ENCODE measurements at regions not wholly inside any gene's neighbourhood (a gene's known extent, or its start where the extent isn't known, plus 50 kb on each side); places are given as distances from the start of the nearest gene placed in this dataset.

- H3K4me3 ChIP-seq, result no peak overlapping the region
- H3K36me3 ChIP-seq, result no peaks in the 10 kb centered on the region
- no peaks in the 10 kb centered on the region for H3K27me3 ChIP-seq
- H3K9me3 ChIP-seq (ENCODE audit: low read depth), result no peaks in the 10 kb centered on the region
- DNase-seq (ENCODE audit: low read depth in 1 of 2, low spot score in 1 of 2), result no peak
- H3K27ac ChIP-seq, result no peak overlapping the region
- TF ChIP-seq CTCF (IDR thresholded peaks at IDR 0.05; ENCODE audit: low read depth, low read length), result no peak
- no peaks in the 10 kb centered on the region for H3K4me1 ChIP-seq (ENCODE audit: low read depth)
These were observed 681.8 kb upstream of the LRATD1 start for GRCh38 chr2:13950761-13951160.

DNA sequence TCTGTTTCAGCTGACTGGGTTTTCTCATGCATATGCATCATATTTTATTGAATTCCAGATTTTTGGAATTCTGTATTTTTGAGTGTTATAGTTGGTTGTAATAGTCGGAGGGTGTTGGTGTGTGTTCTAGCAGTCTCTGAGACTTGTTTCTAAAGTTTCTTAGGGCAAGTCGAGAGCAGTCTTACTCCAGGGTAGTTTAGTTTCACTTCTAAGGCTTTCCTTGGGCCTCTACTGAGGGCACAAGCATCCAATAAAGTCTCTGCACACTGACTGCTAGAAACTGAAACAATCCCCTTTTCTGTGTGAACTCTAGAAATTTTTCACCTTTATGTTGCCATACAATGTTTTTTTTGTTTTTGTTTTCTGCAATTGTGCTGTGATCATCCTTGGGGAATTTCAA is 663.7 kb upstream of the LRATD1 start:
- Histone ChIP-seq H3K36me3 (no peaks in the 10 kb centered on the region), H3K4me1 (ENCODE audit: low read depth) (no peaks in the 10 kb centered on the region), H3K27ac (no peak overlapping the region), H3K27me3 (no peaks in the 10 kb centered on the region), H3K4me3 (no peak overlapping the region), H3K9me3 (ENCODE audit: low read depth) (no peaks in the 10 kb centered on the region)
- no peak for TF ChIP-seq CTCF (IDR thresholded peaks at IDR 0.05; ENCODE audit: low read depth, low read length)
- DNase-seq (ENCODE audit: low read depth in 1 of 2, low spot score in 1 of 2), result no peak

GRCh38 chr2:13986119-13986720 is 646.3 kb upstream of the LRATD1 start:
- H3K36me3 ChIP-seq, result no peaks in the 10 kb centered on the region
- H3K4me1 ChIP-seq (ENCODE audit: low read depth), result no peaks in the 10 kb centered on the region
- H3K9me3 ChIP-seq (ENCODE audit: low read depth), result no peaks in the 10 kb centered on the region
- no peak for TF ChIP-seq CTCF (IDR thresholded peaks at IDR 0.05; ENCODE audit: low read depth, low read length)
- no peak for DNase-seq (ENCODE audit: low read depth in 1 of 2, low spot score in 1 of 2)
- H3K27me3 ChIP-seq, result no peaks in the 10 kb centered on the region
- H3K4me3 ChIP-seq, result no peak overlapping the region
- H3K27ac ChIP-seq, result no peak overlapping the region

DNA sequence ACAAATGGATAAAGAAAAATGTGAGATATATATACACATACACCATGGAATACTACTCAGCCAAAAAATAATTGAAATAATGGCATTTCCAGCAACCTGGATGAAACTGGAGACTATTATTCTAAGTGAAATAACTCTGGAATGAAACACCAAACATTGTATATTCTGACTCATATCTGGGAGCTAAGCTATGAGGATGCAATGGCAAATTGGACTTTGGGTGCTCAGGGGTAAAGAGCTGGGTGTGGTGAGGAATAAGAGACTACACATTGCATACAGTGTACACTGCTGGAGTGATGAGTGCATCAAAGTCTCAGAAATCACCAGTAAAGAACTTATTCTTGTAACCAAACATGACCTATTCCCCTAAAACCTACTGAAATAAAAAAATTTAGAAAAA is 636.0 kb upstream of the LRATD1 start:
- Histone ChIP-seq H3K4me3 (no peak overlapping the region), H3K27ac (no peak overlapping the region), H3K27me3 (no peaks in the 10 kb centered on the region), H3K9me3 (ENCODE audit: low read depth) (no peaks in the 10 kb centered on the region), H3K36me3 (no peaks in the 10 kb centered on the region), H3K4me1 (ENCODE audit: low read depth) (no peaks in the 10 kb centered on the region)
- no peak for DNase-seq (ENCODE audit: low read depth in 1 of 2, low spot score in 1 of 2)
- no peak for TF ChIP-seq CTCF (IDR thresholded peaks at IDR 0.05; ENCODE audit: low read depth, low read length)

GRCh38 chr2:14011190-14011589 is 621.3 kb upstream of the LRATD1 start:
- TF ChIP-seq CTCF (IDR thresholded peaks at IDR 0.05; ENCODE audit: low read depth, low read length), result no peak
- no peaks in the 10 kb centered on the region for H3K27me3 ChIP-seq

More at GRCh38 chr2:14011190-14011589, 621.3 kb upstream of the LRATD1 start:
- no peaks in the 10 kb centered on the region for H3K9me3 ChIP-seq (ENCODE audit: low read depth)
- H3K27ac ChIP-seq, result no peak overlapping the region
- DNase-seq (ENCODE audit: low read depth in 1 of 2, low spot score in 1 of 2), result no peak
- no peak overlapping the region for H3K4me3 ChIP-seq
- H3K36me3 ChIP-seq, result no peaks in the 10 kb centered on the region
- no peaks in the 10 kb centered on the region for H3K4me1 ChIP-seq (ENCODE audit: low read depth)

Measured in cardiac muscle cell (in vitro differentiated cells and primary cell).